ENCODE measurements at regions not wholly inside any gene's neighbourhood (a gene's known extent, or its start where the extent isn't known, plus 50 kb on each side); places are given as distances from the start of the nearest gene placed in this dataset.

DNA sequence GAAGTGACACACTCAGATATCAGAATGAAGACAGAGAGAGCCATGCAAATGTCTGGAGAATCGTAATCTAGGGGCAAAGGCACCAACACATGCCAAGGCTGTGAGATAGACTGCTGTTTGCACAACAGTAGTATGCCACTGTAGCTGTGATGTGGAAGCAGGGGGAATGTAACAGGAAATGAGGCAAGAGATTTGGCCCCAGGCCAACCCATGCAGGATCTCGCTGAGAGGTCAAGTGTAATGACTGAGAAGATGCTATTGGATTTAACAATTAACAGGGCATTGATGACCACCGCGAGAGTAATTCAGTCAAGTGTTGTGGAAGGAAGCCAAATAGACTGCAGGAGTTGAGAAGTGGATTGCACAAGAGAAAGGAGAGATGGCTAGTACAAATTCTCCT is 107.3 kb upstream of the ST6GALNAC5 start:
- ChIA-PET POLR2A (no interaction called here), CTCF (no interaction called here), RAD21 (ENCODE audit: low non-redundant PET in 1 of 2, low total read pairs in 2 of 2, uncharacterized antibody in 2 of 2, unreplicated experiment in 2 of 2) (no interaction called here)
- H3K4me1 ChIP-seq (ENCODE audit: control insufficient read depth in 1 of 2, insufficient read depth in 2 of 2, low read length in 2 of 2), result no peaks in the 10 kb centered on the region
- no TSS peak for BruUV-seq (replicated peaks)
- intact Hi-C loops (cut with micrococcal nuclease), result no loop called here
- H3K79me2 ChIP-seq (ENCODE audit: insufficient read depth, low read length), result no peaks in the 10 kb centered on the region
- H3K36me3 ChIP-seq (ENCODE audit: control insufficient read depth in 1 of 2, insufficient read depth in 2 of 2, low read length in 2 of 2), result no peaks in the 10 kb centered on the region
- no peaks in the 10 kb centered on the region for H3K9me2 ChIP-seq (ENCODE audit: insufficient read depth)
- no peak overlapping the region for H3K4me3 ChIP-seq (replicated peaks in 1 of 2; ENCODE audit: low read depth in 1 of 2, low read length in 2 of 2)
- H2AFZ ChIP-seq (ENCODE audit: low read depth, low read length, poor library complexity, severe bottlenecking), result no peak overlapping the region
- no peaks in the 10 kb centered on the region for H4K20me1 ChIP-seq (ENCODE audit: insufficient read depth)
- no peaks in the 10 kb centered on the region for H3K9me3 ChIP-seq (ENCODE audit: control insufficient read depth in 1 of 2, insufficient read depth in 1 of 2, low read depth in 1 of 2, low read length in 2 of 2)
- DNase-seq (ENCODE audit: low read depth, low spot score) (no peak), ATAC-seq (no peak)
- no peaks in the 10 kb centered on the region for H3K27me3 ChIP-seq (ENCODE audit: insufficient read depth, low read length)
- H3K27ac ChIP-seq (ENCODE audit: low read depth, low read length), result no peak overlapping the region
- TF ChIP-seq, protein P1, sequence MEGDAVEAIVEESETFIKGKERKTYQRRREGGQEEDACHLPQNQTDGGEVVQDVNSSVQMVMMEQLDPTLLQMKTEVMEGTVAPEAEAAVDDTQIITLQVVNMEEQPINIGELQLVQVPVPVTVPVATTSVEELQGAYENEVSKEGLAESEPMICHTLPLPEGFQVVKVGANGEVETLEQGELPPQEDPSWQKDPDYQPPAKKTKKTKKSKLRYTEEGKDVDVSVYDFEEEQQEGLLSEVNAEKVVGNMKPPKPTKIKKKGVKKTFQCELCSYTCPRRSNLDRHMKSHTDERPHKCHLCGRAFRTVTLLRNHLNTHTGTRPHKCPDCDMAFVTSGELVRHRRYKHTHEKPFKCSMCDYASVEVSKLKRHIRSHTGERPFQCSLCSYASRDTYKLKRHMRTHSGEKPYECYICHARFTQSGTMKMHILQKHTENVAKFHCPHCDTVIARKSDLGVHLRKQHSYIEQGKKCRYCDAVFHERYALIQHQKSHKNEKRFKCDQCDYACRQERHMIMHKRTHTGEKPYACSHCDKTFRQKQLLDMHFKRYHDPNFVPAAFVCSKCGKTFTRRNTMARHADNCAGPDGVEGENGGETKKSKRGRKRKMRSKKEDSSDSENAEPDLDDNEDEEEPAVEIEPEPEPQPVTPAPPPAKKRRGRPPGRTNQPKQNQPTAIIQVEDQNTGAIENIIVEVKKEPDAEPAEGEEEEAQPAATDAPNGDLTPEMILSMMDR (IDR thresholded peaks at IDR 0.05 in 2 of 3, conservative IDR thresholded peaks at IDR 0.05 in 1 of 3; ENCODE audit: borderline replicate concordance in 1 of 3, insufficient read depth in 1 of 3, low read depth in 2 of 3, low read length in 2 of 3), result no peak
- no peak for TF ChIP-seq TCF7L2 (IDR thresholded peaks at IDR 0.05; ENCODE audit: borderline replicate concordance, extremely low read depth, insufficient read depth, insufficient read length)
- no peak for TF ChIP-seq SIN3A (IDR thresholded peaks at IDR 0.05; ENCODE audit: low read depth)
- no peak overlapping the region for H3K9ac ChIP-seq (ENCODE audit: low read length)
- no peak overlapping the region for H3K4me2 ChIP-seq (ENCODE audit: low read length)

DNA sequence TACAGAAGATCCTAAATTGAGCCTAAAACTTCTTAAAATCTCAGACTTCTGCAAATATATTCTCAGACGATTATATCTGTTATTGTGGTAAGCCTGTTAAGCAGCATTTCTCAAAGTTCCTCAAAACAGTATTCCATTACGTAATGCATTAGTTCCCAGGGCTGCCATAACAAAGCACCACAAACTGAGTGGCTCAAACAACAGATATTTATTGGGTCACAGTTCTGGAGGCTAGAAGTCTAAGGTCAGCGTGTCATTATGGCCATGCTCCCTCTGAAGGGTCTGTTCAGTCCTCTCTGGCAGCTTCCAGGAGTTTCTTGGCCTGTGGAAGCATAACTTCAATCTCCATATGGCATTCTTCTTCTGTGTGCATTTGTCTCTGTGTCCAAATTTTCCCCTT is 103.5 kb upstream of the ST6GALNAC5 start:
- H3K79me2 ChIP-seq (ENCODE audit: insufficient read depth, low read length), result no peaks in the 10 kb centered on the region
- H3K4me3 ChIP-seq (replicated peaks in 1 of 2; ENCODE audit: low read depth in 1 of 2, low read length in 2 of 2), result no peak overlapping the region
- no peak overlapping the region for H3K4me2 ChIP-seq (ENCODE audit: low read length)
- ATAC-seq (no peak), DNase-seq (ENCODE audit: low read depth, low spot score) (no peak)
- CTCF ChIA-PET, result no interaction called here
- BruUV-seq (replicated peaks), result no TSS peak
- H4K20me1 ChIP-seq (ENCODE audit: insufficient read depth), result no peaks in the 10 kb centered on the region
- POLR2A ChIA-PET, result no interaction called here
- H3K9ac ChIP-seq (ENCODE audit: low read length), result no peak overlapping the region
- H3K9me2 ChIP-seq (ENCODE audit: insufficient read depth), result no peaks in the 10 kb centered on the region
- intact Hi-C loops (cut with micrococcal nuclease), result no loop called here
- no peaks in the 10 kb centered on the region for H3K9me3 ChIP-seq (ENCODE audit: control insufficient read depth in 1 of 2, insufficient read depth in 1 of 2, low read depth in 1 of 2, low read length in 2 of 2)
- H3K36me3 ChIP-seq (ENCODE audit: control insufficient read depth in 1 of 2, insufficient read depth in 2 of 2, low read length in 2 of 2), result no peaks in the 10 kb centered on the region
- H3K4me1 ChIP-seq (ENCODE audit: control insufficient read depth in 1 of 2, insufficient read depth in 2 of 2, low read length in 2 of 2), result no peaks in the 10 kb centered on the region
- peaks cover 4% of the 10 kb centered on the region; the same call in 1 of the 2 replicates for H3K27me3 ChIP-seq (ENCODE audit: insufficient read depth, low read length)
- RAD21 ChIA-PET (ENCODE audit: low non-redundant PET in 1 of 2, low total read pairs in 2 of 2, uncharacterized antibody in 2 of 2, unreplicated experiment in 2 of 2), result no interaction called here
- TF ChIP-seq JUND (IDR thresholded peaks at IDR 0.05) (no peak), RAD21 (IDR thresholded peaks at IDR 0.05; ENCODE audit: low read depth) (no peak), ELF1 (IDR thresholded peaks at IDR 0.05; ENCODE audit: borderline replicate concordance, low read depth) (no peak), ZFX (IDR thresholded peaks at IDR 0.05) (no peak), ZBTB33 (IDR thresholded peaks at IDR 0.05; ENCODE audit: extremely low read depth, insufficient replicate concordance, low read length) (no peak), CEBPB (IDR thresholded peaks at IDR 0.05; ENCODE audit: low read depth) (no peak)
- H3K27ac ChIP-seq (ENCODE audit: low read depth, low read length), result no peak overlapping the region
- H2AFZ ChIP-seq (ENCODE audit: low read depth, low read length, poor library complexity, severe bottlenecking), result no peak overlapping the region

Measured in HCT116 (cell line).